ENCODE measurements at regions not wholly inside any gene's neighbourhood (a gene's known extent, or its start where the extent isn't known, plus 50 kb on each side); places are given as distances from the start of the nearest gene placed in this dataset.

DNA sequence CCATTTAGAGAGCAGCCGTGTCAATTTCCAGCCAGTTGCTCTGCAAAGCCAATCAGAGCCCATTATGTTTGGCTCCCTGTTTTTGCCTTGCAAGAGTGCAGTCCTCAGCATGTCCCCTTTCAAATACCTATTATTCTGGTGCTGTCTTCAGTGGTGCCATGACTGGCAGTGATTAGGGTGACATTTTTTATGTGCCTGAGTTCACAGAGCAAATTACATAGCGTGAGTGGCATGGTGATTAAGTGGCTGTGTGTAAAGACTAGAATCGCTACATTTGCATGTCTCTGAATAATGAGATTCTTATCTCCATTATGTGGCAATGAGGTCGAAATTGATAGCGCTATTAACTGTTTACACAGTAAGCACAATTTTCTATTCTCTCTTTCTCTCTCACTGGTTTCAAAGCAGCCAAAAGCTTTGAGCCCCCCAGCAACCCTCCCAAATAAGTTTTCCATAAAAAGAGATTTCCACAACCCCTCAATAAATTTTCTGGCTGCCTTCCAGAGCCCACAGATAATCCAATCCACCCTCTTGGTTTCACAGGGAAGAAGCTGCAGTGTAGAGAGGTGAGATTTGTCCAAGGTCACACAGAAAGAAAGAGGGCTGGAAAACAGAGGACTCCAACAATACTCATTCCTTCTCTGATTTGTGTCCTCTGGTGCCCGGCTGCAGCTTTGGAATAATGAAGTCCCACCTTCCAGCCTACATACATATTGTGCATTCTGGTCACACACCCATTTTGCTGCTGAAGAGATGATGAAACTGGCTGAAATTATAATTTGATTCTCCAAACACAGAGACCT lies 58.8 kb upstream of the NUDT4 start:
- intact Hi-C loops (cut with DNase I; ENCODE audit: low total_unique reads) = no loop called here
- no peak for DNase-seq (ENCODE audit: low spot score in 2 of 2)
- no peak for TF ChIP-seq POLR2A (IDR thresholded peaks at IDR 0.05)
- TF ChIP-seq, protein P1, sequence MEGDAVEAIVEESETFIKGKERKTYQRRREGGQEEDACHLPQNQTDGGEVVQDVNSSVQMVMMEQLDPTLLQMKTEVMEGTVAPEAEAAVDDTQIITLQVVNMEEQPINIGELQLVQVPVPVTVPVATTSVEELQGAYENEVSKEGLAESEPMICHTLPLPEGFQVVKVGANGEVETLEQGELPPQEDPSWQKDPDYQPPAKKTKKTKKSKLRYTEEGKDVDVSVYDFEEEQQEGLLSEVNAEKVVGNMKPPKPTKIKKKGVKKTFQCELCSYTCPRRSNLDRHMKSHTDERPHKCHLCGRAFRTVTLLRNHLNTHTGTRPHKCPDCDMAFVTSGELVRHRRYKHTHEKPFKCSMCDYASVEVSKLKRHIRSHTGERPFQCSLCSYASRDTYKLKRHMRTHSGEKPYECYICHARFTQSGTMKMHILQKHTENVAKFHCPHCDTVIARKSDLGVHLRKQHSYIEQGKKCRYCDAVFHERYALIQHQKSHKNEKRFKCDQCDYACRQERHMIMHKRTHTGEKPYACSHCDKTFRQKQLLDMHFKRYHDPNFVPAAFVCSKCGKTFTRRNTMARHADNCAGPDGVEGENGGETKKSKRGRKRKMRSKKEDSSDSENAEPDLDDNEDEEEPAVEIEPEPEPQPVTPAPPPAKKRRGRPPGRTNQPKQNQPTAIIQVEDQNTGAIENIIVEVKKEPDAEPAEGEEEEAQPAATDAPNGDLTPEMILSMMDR (IDR thresholded peaks at IDR 0.05) = no peak
- WGBS, 2 donors = 62 to 64% methylated on average over 6 of the region's 6 CpGs
- H3K4me3 ChIP-seq (ENCODE audit: low read depth, poor library complexity, severe bottlenecking) = no peak overlapping the region

DNA sequence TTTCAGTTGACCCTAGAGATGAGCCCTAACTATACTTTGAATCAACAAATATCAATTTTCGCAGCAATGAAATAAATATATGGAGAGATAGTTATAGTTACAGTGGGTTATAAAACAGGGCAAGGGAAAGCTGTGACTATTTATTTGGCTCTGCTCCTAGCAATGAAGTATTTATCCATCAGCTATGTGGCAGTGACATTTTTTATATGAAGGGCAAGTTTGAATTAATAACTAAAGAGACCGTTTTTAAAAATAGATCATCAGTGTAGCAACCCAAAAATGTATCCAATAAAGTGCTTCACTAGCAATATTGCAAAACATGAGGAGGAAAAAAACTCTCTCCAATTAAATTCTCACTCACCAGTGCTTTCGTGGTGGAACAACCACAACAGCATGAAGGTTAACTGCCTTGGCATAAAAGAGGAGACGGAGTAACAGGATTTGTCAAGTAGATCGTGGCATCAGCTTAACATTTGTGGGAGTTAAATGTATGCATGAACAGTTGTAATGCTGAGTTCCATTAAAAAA lies 58.1 kb upstream of the NUDT4 start:
- no peak for DNase-seq (ENCODE audit: low spot score in 2 of 2)
- TF ChIP-seq POLR2A (IDR thresholded peaks at IDR 0.05) = no peak
- TF ChIP-seq, protein P1 (IDR thresholded peaks at IDR 0.05) = no peak
- H3K4me3 ChIP-seq (ENCODE audit: low read depth, poor library complexity, severe bottlenecking) = no peak overlapping the region
- intact Hi-C loops (cut with DNase I; ENCODE audit: low total_unique reads) = no loop called here
- WGBS, 2 donors = 57 to 61% methylated on average over 5 of the region's 5 CpGs

DNA sequence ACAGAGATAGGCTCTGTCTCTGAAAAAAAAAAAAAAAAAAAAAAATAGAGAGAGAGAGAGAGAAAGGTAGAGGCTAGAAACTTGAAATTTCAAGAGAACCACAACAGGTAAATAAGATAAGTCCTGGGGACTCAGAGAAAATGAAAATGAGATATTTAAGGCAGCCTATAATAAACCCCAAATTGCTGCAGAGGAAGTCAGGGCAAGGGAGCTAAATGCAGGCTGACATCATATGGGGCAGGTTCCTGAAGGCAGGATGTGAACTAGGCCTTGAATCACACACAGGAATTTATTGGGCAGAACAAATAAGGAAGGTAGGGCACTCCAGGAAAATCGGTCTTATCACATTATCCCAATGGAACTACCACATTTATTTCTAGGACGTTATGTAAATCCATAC lies 54.9 kb upstream of the NUDT4 start:
- 83 to 86% methylated on average over 2 of the region's 2 CpGs for WGBS, 2 donors
- no peak for TF ChIP-seq POLR2A (IDR thresholded peaks at IDR 0.05)
- TF ChIP-seq, protein P1 (IDR thresholded peaks at IDR 0.05) = no peak
- DNase-seq (ENCODE audit: low spot score in 2 of 2) = no peak
- H3K4me3 ChIP-seq (ENCODE audit: low read depth, poor library complexity, severe bottlenecking) = no peak overlapping the region
- intact Hi-C loops (cut with DNase I; ENCODE audit: low total_unique reads) = no loop called here

DNA sequence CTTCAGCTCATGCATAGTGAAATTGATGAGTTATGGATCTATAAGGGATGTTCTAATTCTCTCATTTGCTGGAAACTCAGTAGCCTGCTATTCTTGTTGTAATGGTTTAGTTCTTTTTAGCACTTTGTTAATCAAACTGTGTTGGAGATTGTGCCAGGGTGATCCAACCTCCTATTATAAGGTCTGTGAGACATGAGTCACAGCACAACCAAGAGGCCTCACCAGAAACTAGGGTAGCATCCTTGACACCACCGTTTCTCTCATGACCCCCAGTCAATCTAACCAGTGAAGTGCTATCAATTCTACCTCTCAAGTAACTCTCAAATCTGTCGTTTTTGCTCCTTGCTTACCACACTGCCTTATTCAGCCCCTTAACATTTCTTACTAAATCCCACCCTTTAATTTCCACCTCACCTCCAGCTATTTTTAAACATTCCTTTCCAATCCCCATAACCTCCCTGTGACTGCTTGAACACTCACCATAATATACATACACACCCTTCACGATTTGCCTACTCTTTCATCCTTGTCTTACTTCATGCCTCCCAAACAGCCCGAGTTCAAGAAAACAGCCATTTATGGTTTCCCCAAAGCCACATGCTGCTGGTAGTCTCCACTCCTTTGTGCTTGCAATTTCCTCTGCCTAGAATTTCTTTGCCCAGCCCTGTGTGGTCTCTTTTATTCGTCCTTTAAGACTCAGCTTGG lies 53.9 kb upstream of the NUDT4 start:
- intact Hi-C loops (cut with DNase I; ENCODE audit: low total_unique reads) = no loop called here
- TF ChIP-seq, protein P1 (IDR thresholded peaks at IDR 0.05) = no peak
- TF ChIP-seq POLR2A (IDR thresholded peaks at IDR 0.05) = no peak
- WGBS, 2 donors = 74 to 79% methylated on average over 5 of the region's 5 CpGs
- peak in 1 of 2 donors; percentile 6 for DNase-seq (ENCODE audit: low spot score in 2 of 2)
- H3K4me3 ChIP-seq (ENCODE audit: low read depth, poor library complexity, severe bottlenecking) = no peak overlapping the region

DNA sequence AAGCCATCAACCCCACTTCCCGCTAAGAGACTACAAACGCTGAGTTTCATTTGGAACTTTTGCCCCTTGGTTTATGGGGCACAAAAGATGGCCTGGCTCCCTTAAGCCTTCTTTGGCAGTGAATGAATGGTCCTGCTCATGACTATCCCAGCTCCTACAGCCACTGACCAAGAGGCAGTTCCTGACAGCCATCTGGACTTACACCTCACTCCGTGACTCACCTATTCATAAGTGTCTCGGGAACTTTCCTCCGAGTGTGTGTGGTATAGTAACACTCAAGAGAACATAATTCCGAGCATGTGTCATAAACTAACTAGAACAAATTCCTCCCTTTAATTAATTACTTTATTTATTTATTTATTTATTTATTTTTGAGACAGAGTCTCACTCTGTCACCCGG lies 51.9 kb upstream of the NUDT4 start:
- DNase-seq (ENCODE audit: low spot score in 2 of 2) = peak in 1 of 2 donors; percentile 12
- intact Hi-C loops (cut with DNase I; ENCODE audit: low total_unique reads) = no loop called here
- WGBS, 2 donors = 96 to 97% methylated on average over 7 of the region's 7 CpGs
- TF ChIP-seq, protein P1 (IDR thresholded peaks at IDR 0.05) = no peak
- no peak for TF ChIP-seq POLR2A (IDR thresholded peaks at IDR 0.05)
- H3K4me3 ChIP-seq (ENCODE audit: low read depth, poor library complexity, severe bottlenecking) = no peak overlapping the region
